ENCODE measurements at regions not wholly inside any gene's neighbourhood (a gene's known extent, or its start where the extent isn't known, plus 50 kb on each side); places are given as distances from the start of the nearest gene placed in this dataset.
A peak's percentile ranks its signal among the peaks of the same experiment; 100 is the strongest.

DNA sequence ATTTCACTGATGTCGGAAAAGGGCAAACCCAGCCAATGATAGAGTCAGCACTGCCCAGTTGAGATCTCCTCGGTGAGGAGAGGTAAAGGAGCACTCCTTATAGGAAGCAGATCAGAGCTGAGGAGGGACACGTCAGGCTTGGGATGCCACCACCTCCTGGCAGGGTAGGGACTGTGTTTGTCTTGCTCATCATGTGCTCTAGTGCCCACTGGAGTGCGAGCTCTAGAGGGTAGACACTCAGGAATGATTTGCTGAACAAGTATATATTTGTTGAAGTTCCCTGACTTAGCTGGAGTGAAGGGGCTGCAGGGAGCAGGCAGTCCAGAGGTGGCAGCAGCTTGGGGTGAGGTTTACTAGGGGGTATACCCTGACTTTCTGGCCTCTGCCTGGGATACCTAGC lies 146.5 kb downstream of the NOC3L start:
- intact Hi-C loops (cut with DNase I), result no loop called here
- no peaks in the 10 kb centered on the region for H3K9me3 ChIP-seq
- peaks cover 0 to 44% (median 13%) of the 10 kb centered on the region in 9 donors for H3K4me1 ChIP-seq
- no peaks in the 10 kb centered on the region for H3K27me3 ChIP-seq
- 88 to 93% methylated on average over 4 of the region's 4 CpGs for WGBS, 2 donors
- no peak overlapping the region for H3K4me3 ChIP-seq
- no peaks in the 10 kb centered on the region for H3K36me3 ChIP-seq
- ATAC-seq, result no peak
- no peak for DNase-seq
- no peak overlapping the region for H3K27ac ChIP-seq
- TF ChIP-seq, protein P1, sequence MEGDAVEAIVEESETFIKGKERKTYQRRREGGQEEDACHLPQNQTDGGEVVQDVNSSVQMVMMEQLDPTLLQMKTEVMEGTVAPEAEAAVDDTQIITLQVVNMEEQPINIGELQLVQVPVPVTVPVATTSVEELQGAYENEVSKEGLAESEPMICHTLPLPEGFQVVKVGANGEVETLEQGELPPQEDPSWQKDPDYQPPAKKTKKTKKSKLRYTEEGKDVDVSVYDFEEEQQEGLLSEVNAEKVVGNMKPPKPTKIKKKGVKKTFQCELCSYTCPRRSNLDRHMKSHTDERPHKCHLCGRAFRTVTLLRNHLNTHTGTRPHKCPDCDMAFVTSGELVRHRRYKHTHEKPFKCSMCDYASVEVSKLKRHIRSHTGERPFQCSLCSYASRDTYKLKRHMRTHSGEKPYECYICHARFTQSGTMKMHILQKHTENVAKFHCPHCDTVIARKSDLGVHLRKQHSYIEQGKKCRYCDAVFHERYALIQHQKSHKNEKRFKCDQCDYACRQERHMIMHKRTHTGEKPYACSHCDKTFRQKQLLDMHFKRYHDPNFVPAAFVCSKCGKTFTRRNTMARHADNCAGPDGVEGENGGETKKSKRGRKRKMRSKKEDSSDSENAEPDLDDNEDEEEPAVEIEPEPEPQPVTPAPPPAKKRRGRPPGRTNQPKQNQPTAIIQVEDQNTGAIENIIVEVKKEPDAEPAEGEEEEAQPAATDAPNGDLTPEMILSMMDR (IDR thresholded peaks at IDR 0.05), result no peak

GRCh38 chr10:94217411-94217810 lies 145.3 kb downstream of the NOC3L start:
- Histone ChIP-seq H3K36me3 (no peaks in the 10 kb centered on the region), H3K4me1 (peaks cover 0 to 49% (median 8%) of the 10 kb centered on the region in 9 donors)
- no peak for DNase-seq

DNA sequence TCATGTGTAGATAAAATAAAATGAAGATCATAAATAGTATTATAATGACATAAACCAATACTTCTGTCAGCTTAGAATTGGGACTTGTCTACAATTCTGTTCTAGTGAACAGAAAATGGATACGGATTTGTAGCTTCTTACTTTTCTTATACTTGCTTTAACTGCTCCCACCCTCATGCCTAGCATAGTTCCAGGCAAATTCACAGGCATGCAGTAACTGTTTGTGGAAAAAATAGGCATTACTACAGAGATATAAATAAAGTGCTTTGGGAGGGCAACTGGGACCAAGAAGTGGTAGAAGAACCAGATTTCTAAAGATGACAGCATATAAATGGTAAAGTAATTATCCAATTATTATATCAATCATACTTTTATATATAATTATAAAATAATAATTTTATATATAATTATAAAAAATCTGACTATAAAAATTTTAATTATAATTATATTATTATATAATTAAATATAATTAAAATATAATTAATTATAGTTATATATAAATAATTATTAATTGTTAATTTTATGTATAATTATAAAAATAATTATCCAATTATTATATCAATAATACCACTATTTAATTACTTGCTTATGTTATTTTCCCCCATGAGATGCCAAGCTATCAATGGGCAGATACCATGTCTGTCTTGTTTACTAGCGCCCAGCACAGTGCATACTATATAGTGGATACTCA lies 144.1 kb downstream of the NOC3L start:
- intact Hi-C loops (cut with DNase I), result no loop called here
- no peaks in the 10 kb centered on the region for H3K9me3 ChIP-seq
- WGBS, 2 donors, result 89 to 98% methylated on average over 2 of the region's 2 CpGs

More at GRCh38 chr10:94217411-94217810, 145.3 kb downstream of the NOC3L start:
- H3K27me3 ChIP-seq, result no peaks in the 10 kb centered on the region
- no peaks in the 10 kb centered on the region for H3K9me3 ChIP-seq
- no peak overlapping the region for H3K4me3 ChIP-seq
- no peak overlapping the region for H3K27ac ChIP-seq
- TF ChIP-seq, protein P1 (IDR thresholded peaks at IDR 0.05), result no peak
- ATAC-seq, result no peak
- intact Hi-C loops (cut with DNase I), result no loop called here

DNA sequence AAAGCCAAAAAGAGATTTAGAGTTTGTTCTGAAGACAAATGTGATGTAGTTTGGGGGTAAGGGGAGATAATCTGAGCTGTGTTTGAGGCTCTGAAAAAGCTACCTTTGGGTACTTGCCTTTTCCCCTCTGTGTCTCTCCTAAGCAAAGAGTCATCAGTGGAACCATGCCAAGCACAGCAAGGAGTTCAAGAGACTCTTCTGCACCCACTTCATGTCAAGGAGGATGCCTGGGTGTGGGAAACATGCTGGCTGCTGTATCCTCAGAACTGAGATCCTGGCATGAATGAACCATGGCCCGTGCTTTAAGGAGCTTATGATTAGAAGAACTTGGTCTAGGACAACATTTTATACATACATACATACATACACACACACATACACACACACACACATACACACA lies 142.9 kb downstream of the NOC3L start:
- H3K4me3 ChIP-seq, result no peak overlapping the region
- ATAC-seq (no peak), DNase-seq (no peak)
- H3K9me3 ChIP-seq, result no peaks in the 10 kb centered on the region
- H3K36me3 ChIP-seq, result no peaks in the 10 kb centered on the region
- WGBS, 2 donors, result 62% methylated on average over 1 of the region's 1 CpG
- peaks cover 0 to 57% (median 18%) of the 10 kb centered on the region in 9 donors for H3K4me1 ChIP-seq
- intact Hi-C loops (cut with DNase I), result loop anchor here in 1 of 10 donors (5.0 kb wide), 1 partner anchor 143 kb away; no protein-coding TSS in a partner anchor
- TF ChIP-seq, protein P1 (IDR thresholded peaks at IDR 0.05), result no peak
- H3K27ac ChIP-seq, result no peak overlapping the region
- H3K27me3 ChIP-seq, result no peaks in the 10 kb centered on the region

More for the DNA sequence above, 144.1 kb downstream of the NOC3L start:
- Histone ChIP-seq H3K36me3 (no peaks in the 10 kb centered on the region), H3K4me3 (no peak overlapping the region), H3K27ac (peak overlapping the region in 1 of 10 donors; percentile 35), H3K27me3 (no peaks in the 10 kb centered on the region), H3K4me1 (peaks cover 0 to 56% (median 14%) of the 10 kb centered on the region in 9 donors)
- TF ChIP-seq, protein P1 (IDR thresholded peaks at IDR 0.05), result no peak
- DNase-seq (no peak), ATAC-seq (no peak)
